Skeletal muscle cell (primary cell): ENCODE measurements at regions not wholly inside any gene's neighbourhood (a gene's known extent, or its start where the extent isn't known, plus 50 kb on each side); places are given as distances from the start of the nearest gene placed in this dataset.
"Not testable (repeated sequence)": the region's sequence is repeated elsewhere in the genome, so short reads cannot be mapped to it uniquely, and the experiment has no call there.

Experiments used
- DNase-seq: peaks from one replicate; pipeline ENCODE4 v3.0.0-alpha.2; 2010; ENCODE audit warnings: low read depth
- H3K4me3 ChIP-seq: 2 replicates; pipeline ENCODE4 v1.5.1; 2011; ENCODE audit warnings: low read depth, mild to moderate bottlenecking, control low read depth, low read length, moderate library complexity

- DNase-seq: no peak
- H3K4me3 ChIP-seq: no peak overlapping the region
These were observed 517.3 kb upstream of the TLE4 start for GRCh38 chr9:79054500-79054899.

- DNase-seq: no peak
- no peak overlapping the region for H3K4me3 ChIP-seq
These were observed 515.7 kb upstream of the TLE4 start for GRCh38 chr9:79056041-79056440.

- peak; percentile 18 for DNase-seq
- no peak overlapping the region for H3K4me3 ChIP-seq
These were observed 514.2 kb upstream of the TLE4 start for GRCh38 chr9:79057576-79057975.

GRCh38 chr9:79060766-79061165 lies 511.0 kb upstream of the TLE4 start:
- no peak for DNase-seq
- no peak overlapping the region for H3K4me3 ChIP-seq

- no peak overlapping the region for H3K4me3 ChIP-seq
- no peak for DNase-seq
These were observed 509.8 kb upstream of the TLE4 start for GRCh38 chr9:79061752-79062616.

- H3K4me3 ChIP-seq: no peak overlapping the region
- no peak for DNase-seq
These were observed 498.6 kb upstream of the TLE4 start for GRCh38 chr9:79073201-79073600.

- H3K4me3 ChIP-seq: no peak overlapping the region
- no peak for DNase-seq
These were observed 491.2 kb upstream of the TLE4 start for GRCh38 chr9:79080536-79080935.

GRCh38 chr9:79083621-79084020 lies 488.1 kb upstream of the TLE4 start:
- H3K4me3 ChIP-seq: no peak overlapping the region
- no peak for DNase-seq

GRCh38 chr9:79087133-79087532 lies 484.6 kb upstream of the TLE4 start:
- no peak overlapping the region for H3K4me3 ChIP-seq
- no peak for DNase-seq

GRCh38 chr9:79089054-79089560 lies 482.7 kb upstream of the TLE4 start:
- DNase-seq: no peak
- no peak overlapping the region for H3K4me3 ChIP-seq

- not testable (repeated sequence) for DNase-seq, H3K4me3 ChIP-seq
These were observed 481.9 kb upstream of the TLE4 start for GRCh38 chr9:79089851-79090250.

- not testable (repeated sequence) for H3K4me3 ChIP-seq, DNase-seq
These were observed 468.5 kb upstream of the TLE4 start for GRCh38 chr9:79103257-79103656.

GRCh38 chr9:79104216-79104615 lies 467.5 kb upstream of the TLE4 start:
- no peak for DNase-seq
- no peak overlapping the region for H3K4me3 ChIP-seq

- DNase-seq: no peak
- no peak overlapping the region for H3K4me3 ChIP-seq
These were observed 466.8 kb upstream of the TLE4 start for GRCh38 chr9:79104951-79105350.

- peak; percentile 51 for DNase-seq
- no peak overlapping the region for H3K4me3 ChIP-seq
These were observed 463.7 kb upstream of the TLE4 start for GRCh38 chr9:79107911-79108676.

GRCh38 chr9:79111653-79112052 lies 460.1 kb upstream of the TLE4 start:
- H3K4me3 ChIP-seq: no peak overlapping the region
- no peak for DNase-seq

GRCh38 chr9:79115176-79115575 lies 456.6 kb upstream of the TLE4 start:
- no peak overlapping the region for H3K4me3 ChIP-seq
- no peak for DNase-seq

GRCh38 chr9:79116041-79116440 lies 455.7 kb upstream of the TLE4 start:
- no peak overlapping the region for H3K4me3 ChIP-seq

GRCh38 chr9:79116709-79117108 lies 455.1 kb upstream of the TLE4 start:
- DNase-seq: no peak
- no peak overlapping the region for H3K4me3 ChIP-seq

More at GRCh38 chr9:79116041-79116440, 455.7 kb upstream of the TLE4 start:
- DNase-seq: no peak

GRCh38 chr9:79120533-79120932 lies 451.2 kb upstream of the TLE4 start:
- no peak overlapping the region for H3K4me3 ChIP-seq
- DNase-seq: no peak
